Testis (tissue), 2 donors: ENCODE measurements at regions not wholly inside any gene's neighbourhood (a gene's known extent, or its start where the extent isn't known, plus 50 kb on each side); places are given as distances from the start of the nearest gene placed in this dataset.

Experiments
- CTCF ChIP-seq, 3 experiments: fragments of 450-650 bp in 2 of 3; fragments of 200-600 bp in 1 of 3; sonication (generic) in 1 of 3; IDR thresholded peaks; one replicate each; pipeline ENCODE4 v1.5.1; 2016 to 2019; ENCODE audit warnings: antibody characterized with exemption in 3 of 3, mild to moderate bottlenecking in 2 of 3, moderate library complexity in 1 of 3
- POLR2A ChIP-seq: fragments of 450-650 bp; IDR thresholded peaks from one replicate; pipeline ENCODE4 v1.6.1; 2017; ENCODE audit warnings: antibody characterized with exemption, mild to moderate bottlenecking, moderate library complexity

DNA sequence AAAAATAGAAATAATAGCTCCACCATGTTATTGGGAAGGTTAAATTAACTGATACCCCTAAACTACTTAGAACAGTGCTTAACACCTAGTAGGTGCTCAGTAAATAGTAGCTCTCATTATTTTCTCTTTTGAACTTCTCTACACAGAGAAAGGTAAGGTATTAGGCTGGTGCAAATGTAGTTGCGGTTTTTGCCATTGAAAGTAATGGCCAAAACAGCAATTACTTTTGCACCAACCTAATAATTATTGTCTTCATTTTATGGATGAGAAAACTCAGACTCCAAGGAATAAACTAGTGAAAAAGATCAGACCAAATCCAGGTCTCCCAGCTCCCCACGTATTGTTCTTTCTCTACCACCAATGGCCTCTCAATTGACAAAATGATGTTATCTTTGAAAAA, 157.2 kb upstream of the TMPO start:
- TF ChIP-seq CTCF (IDR thresholded peaks at IDR 0.05) (no peak), POLR2A (no peak)
